ELR (cell line): ENCODE measurements at regions not wholly inside any gene's neighbourhood (a gene's known extent, or its start where the extent isn't known, plus 50 kb on each side); places are given as distances from the start of the nearest gene placed in this dataset.

Experiments used
- DNase-seq: peaks from one replicate; pipeline ENCODE4 v3.0.0-alpha.2; 2015; ENCODE audit warnings: low read depth

DNA sequence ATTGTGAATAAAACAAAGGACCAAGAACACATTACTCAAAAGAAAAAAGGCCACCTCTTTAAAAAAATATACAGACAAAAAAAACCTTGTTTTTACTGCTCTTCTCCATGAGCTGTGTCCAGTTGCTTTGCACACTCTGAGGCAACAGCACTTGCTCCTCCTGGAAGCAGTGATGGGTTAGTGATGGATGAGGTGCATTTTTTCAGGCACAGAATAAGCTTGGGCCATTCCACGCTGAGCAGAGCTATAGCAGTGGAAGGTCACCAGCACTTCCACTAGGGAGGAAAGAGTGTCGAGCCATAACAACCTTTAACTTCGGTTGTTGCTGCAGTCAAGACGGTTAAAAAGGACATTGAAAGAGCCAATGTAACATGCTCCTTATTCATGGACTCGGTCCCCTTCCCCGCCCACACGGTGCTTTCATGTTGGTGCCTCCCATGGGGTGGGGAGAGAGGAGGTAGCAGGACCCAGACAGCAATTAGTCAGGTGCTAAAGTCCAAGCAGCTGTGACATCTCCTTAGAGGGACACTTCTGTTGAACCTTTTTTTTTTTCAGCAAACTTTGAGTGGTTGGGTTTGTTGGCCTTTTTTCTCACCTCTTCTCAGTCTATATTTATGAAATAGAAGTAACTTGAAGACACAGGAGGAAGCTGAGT is 136.5 kb upstream of the ADARB2 start:
- no peak for DNase-seq

GRCh38 chr10:1872151-1872726 is 134.9 kb upstream of the ADARB2 start:
- no peak for DNase-seq

GRCh38 chr10:1870491-1870890 is 133.2 kb upstream of the ADARB2 start:
- no peak for DNase-seq

- no peak for DNase-seq
Measured at GRCh38 chr10:1869861-1870260, 132.5 kb upstream of the ADARB2 start.

- no peak for DNase-seq
Measured at GRCh38 chr10:1860351-1860750, 123.0 kb upstream of the ADARB2 start.

DNA sequence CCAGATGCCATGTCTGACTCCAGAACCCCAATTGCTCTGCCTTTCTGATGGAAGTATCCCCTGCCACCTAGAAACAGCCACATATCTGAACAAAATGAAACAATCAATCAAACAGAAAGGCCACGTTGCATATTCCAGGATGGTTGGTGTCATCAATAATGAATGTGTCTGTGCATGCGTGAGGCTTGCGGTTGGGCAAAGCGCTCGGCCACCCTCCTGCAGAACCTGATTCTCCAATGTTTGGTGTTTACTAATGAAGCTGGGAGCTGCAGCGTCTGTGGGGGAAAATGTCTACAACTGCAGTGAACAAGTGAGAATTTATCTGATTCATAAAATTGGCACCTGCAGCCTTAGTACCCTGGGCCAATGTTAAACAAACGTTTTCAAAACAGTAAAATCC is 121.2 kb upstream of the ADARB2 start:
- DNase-seq: no peak

DNA sequence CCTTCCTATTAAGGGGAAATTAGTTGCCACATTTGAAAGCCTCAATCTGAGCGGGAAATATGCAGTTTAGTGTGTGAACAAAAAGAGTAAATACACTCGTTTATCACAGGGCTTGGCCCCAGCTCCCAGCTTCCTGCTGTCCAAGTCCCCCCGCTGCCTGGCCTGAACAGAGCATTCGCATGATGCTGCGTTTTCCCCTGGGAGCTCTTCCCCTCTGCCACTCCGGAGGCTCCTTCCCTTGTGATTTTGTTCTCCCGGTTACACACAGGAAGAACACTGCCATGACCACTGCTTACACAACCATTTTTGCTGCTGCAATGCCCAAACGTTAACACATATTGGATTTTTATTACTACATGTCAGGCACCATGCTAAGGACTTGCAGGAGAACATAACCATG is 120.7 kb upstream of the ADARB2 start:
- DNase-seq: no peak

GRCh38 chr10:1855911-1856310 is 118.6 kb upstream of the ADARB2 start:
- no peak for DNase-seq

GRCh38 chr10:1854271-1854670 is 116.9 kb upstream of the ADARB2 start:
- no peak for DNase-seq

DNA sequence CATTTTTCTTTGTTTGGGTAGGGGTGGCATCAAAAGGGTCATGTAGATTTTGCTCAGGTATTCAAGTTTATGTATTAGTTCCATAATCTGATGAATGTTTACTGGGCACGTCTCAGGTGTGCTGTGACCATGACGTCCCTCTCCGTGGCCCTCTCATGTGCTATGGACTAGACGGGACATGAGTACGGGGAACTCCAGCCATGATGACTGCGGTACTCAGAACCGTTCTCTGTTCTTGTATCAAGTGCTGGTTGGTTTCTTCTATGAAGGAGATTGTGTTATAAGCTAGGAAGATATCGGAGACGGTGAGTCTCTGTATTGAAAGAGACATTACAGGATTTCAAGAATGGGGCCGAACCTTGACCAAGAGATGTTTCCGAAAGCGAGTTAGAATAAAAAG is 116.5 kb upstream of the ADARB2 start:
- no peak for DNase-seq

GRCh38 chr10:1852841-1853240 is 115.5 kb upstream of the ADARB2 start:
- no peak for DNase-seq

DNA sequence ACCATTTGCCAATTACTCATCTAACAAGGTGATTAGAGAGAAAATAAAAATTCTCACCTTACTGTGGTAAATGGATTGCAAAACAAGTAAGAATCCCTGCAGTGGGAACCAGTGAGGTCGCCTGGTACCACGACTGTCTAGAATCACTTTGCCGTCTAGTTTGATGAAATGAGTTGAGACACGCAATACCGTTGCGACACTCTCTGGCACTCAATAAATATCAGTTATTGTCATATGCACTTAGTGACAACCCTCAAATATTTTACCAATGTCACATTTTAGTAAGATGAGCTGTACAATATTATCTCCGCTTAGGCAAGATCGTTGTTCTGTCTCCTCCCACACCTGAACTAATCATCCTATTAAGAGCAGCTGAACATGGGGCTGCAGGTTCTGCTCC is 114.4 kb upstream of the ADARB2 start:
- no peak for DNase-seq

DNA sequence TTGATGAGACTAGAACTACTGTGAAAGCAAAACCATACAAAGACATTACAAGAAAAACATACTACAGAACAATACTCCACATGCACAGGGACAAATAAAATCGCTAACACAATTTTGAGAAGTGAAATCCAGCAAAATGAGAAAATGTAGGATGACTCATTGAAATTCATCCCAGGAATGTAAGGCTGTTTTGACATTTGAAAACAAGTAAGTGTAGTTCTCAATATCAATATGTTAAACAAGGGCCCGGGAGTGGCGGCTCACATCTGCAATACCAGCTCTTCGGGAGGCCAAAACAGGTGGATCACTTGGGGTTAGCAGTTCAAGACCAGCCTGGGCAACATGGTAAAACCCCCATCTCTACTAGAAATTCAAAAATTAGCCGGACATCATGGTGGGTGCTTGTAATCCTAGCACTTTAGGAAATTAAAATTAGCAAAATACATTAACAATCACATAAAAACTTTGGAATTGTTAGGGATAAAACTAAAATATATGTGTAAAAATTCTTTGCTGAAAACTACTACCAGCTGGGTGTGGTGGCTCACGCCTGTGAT is 113.7 kb upstream of the ADARB2 start:
- no peak for DNase-seq

DNA sequence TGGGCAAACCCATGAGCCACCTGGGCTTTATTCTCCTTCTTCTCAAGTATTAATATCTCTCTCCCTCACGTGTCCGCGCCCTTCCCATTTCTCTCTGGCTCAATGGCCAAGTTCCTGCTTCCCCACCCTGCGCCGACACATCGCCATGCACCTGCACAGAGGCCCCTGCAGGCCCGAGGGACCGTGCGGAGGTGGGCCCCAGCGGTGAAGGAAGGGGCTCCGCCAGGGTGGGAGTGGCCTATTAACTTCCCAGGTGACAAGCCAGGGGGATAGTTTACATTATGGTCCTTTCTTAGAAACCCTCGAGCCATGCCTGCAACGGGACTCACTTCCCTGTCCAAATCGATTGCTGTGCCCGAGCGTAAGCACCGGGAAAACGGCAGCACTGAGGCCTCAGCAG is 110.0 kb upstream of the ADARB2 start:
- no peak for DNase-seq

DNA sequence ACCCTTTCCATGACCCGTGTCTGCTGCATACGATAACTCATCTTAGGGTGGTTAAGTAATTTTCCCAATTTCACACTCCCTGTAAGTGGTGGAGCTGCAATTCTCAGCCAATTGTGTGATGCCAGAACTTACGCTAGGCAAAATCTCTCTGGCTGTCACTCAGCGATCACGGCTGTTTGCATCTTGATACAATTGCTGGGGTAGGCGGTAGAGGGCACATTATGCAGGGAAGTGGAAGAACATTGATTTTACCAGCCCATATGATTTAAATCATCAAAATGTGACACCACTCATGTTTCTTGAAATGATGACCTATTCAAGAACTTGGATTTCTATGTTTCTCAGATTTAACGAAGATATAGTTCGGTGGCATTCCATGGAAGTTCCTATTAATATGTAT is 108.7 kb upstream of the ADARB2 start:
- no peak for DNase-seq

DNA sequence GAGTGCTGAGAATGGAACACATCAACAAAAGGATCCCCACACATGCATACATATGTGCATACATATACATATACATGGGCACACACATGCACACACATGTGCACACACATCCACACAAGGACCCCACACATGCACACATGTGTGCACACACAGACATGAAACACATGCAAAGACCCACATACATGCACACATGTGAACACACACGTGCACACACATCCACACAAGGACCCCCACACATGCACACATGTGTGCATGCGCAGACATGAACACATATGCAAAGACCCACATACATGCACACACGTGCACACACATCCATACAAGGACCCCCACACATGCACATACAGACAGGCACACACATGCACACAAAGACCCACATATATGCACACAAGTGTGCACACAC is 104.4 kb upstream of the ADARB2 start:
- DNase-seq: no peak

DNA sequence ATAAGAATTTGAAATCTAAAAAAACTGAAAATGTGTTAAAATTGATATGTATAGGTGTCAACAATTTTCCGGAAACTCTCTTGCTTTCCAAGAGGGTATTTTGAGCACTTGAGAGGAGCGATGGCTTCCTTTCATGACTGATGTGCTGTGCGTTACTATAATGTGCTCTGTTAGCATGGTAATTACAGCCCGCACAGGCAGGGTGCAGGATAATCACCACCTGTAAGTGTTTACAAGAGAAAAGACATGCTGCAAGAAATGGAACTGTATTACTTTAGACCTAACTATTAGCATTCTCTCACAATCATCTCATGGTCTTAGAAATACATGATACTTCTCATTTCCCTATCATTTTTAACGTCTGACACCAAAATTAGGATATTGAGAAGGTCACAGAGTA is 92.4 kb upstream of the ADARB2 start:
- DNase-seq: no peak

DNA sequence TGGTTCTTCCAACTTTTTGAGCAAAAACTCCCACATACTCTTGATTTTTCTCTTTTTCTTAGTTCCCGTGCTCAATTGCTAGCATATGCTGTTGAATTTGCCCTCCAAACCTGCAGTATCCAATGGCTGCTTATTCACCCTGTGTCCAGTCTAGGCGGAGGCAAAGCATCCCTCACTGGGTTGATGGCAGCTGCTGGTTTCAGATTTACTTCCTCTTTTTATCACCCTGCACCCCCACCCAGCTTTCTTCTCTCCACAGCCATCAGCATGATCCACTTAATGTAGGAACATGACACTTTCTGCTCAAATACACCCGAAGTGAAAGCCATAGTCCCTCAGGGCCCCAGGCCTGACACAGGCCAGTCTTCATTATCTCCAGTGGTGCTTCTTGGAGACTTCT is 87.6 kb upstream of the ADARB2 start:
- no peak for DNase-seq

DNA sequence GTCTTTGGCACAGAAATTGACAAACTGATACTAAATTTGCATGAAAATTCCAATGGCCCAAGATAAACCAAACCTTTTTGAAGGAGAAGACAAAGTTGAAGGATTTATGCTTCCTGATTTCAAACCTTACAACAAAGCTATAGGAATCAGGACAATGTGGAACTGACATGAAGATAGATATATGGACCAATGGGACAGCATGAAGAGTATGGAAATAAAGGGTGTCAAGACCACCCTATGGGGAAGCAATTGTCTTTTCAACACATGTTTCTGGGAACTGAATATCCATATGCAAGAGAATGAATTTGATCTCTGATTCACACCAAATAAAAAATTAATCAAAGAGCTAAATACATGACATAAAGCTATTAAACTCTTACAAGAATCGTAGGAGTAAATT is 77.2 kb upstream of the ADARB2 start:
- DNase-seq: no peak

DNA sequence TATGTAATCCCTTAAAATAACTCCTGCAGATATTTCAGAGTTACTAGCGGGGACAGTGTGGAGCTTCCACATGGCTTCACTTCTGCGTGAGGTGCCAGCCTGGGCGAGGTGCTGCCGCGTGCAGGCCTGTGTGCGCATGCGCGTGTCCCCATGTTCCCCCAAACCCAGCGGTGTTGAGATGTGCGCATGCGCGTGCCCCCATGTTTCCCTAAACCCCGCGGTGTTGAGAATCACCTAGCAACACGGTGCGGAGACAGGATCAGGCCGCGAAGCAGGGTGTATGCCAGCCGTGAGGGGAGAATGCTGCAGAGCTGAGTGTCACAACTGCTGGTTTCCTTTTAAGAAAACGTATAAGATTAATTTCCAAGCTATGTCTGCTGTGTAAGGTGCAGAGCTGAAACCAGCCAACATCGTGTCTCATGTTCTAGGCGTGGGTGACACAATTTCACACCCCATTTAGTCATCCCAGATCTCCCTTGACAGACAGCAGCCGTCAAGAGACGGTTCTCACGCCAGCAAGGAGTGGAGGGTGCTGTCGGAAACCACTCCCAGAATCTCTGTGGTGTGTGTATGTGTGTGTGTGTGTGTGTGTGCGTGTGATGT is 71.9 kb upstream of the ADARB2 start:
- no peak for DNase-seq

DNA sequence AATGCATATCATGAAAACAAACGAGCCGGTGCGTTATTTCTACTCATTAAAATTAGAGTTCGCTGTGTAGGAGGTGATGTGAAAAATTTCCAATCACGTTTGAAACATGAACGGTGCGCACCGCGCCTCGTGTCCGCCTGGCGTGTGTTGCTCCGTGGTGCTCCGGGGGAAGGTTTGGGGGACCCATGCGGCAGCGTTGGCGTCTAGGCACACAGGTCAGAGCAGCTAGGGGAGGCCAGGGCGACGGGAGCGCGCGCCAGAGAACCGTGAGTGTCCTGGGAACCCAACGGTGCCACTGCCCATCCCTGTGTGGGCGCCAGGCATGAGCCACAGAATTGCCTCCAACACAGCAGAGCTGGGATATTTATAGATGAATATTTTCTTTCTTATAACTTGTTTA is 70.6 kb upstream of the ADARB2 start:
- DNase-seq: no peak

- no peak for DNase-seq
Measured at GRCh38 chr10:1807196-1807595, 69.9 kb upstream of the ADARB2 start.

- DNase-seq: no peak
Measured at GRCh38 chr10:1802413-1802812, 65.1 kb upstream of the ADARB2 start.

GRCh38 chr10:1788401-1788800 is 51.1 kb upstream of the ADARB2 start:
- DNase-seq: no peak
